IMR-90 (cell line): ENCODE measurements at regions not wholly inside any gene's neighbourhood (a gene's known extent, or its start where the extent isn't known, plus 50 kb on each side); places are given as distances from the start of the nearest gene placed in this dataset.

Source experiments
- ATAC-seq: fragments of 200-7000 bp; cut with Tn5 transposase; 2 replicates; pipeline ENCODE4 v1.9.1; 2020; ENCODE audit warnings: low read depth, mild to moderate bottlenecking, moderate library complexity
- BruUV-seq: library from RNA; stranded (reverse); fragments of 400-500 nt; replicated peaks from 2 replicates; lab custom pipeline; 2021; lab: Mats Ljungman, UMichigan
- CTCF ChIA-PET: fragments of 300-600 bp; formaldehyde crosslinking; extraction: SDS; loops from one replicate; lab custom pipeline; 2021; ENCODE audit warnings: antibody characterized with exemption; lab: Yijun Ruan, JAX
- POLR2A ChIA-PET: fragments of 300-600 bp; sonication (Branson Sonifier 250); formaldehyde crosslinking; loops from one replicate; lab custom pipeline; 2022; ENCODE audit warnings: antibody characterized with exemption; ENCODE audit not compliant: unreplicated experiment; lab: Charles Lee
- DNase-seq: peaks from one replicate; pipeline ENCODE4 v3.0.0; 2013
- H2AFZ ChIP-seq: replicated peaks from 2 replicates; pipeline ENCODE3; 2013; ENCODE audit warnings: low read length, mild to moderate bottlenecking; ENCODE audit not compliant: poor library complexity
- H2AK5ac ChIP-seq: 2 replicates; pipeline ENCODE4 v1.6.1; 2013; ENCODE audit warnings: low read depth, low read length, inconsistent platforms
- H2AK9ac ChIP-seq: replicated peaks from 2 replicates; pipeline ENCODE3; 2013; ENCODE audit warnings: mild to moderate bottlenecking, low read depth, low read length, moderate library complexity; ENCODE audit not compliant: poor library complexity
- H2BK120ac ChIP-seq: 2 replicates; pipeline ENCODE4 v1.6.1; 2013; ENCODE audit warnings: low read depth, low read length, inconsistent platforms
- H2BK15ac ChIP-seq: 3 replicates; pipeline ENCODE4 v1.6.1; 2013; ENCODE audit warnings: low read depth, low read length, inconsistent platforms
- H2BK20ac ChIP-seq: 2 replicates; pipeline ENCODE4 v1.6.1; 2013; ENCODE audit warnings: low read depth, mild to moderate bottlenecking, inconsistent platforms, low read length, moderate library complexity
- H2BK5ac ChIP-seq: 2 replicates; pipeline ENCODE4 v1.6.1; 2013; ENCODE audit warnings: mild to moderate bottlenecking, low read depth, low read length, inconsistent platforms; ENCODE audit not compliant: poor library complexity, severe bottlenecking
- H3K14ac ChIP-seq: replicated peaks from 2 replicates; pipeline ENCODE4 v1.6.1; 2013; ENCODE audit warnings: low read depth, low read length, inconsistent platforms
- H3K18ac ChIP-seq: 2 replicates; pipeline ENCODE4 v1.6.1; 2013; ENCODE audit warnings: low read depth, low read length, control low read depth
- H3K23ac ChIP-seq: 2 replicates; pipeline ENCODE4 v1.6.1; 2013; ENCODE audit warnings: low read depth, low read length, inconsistent platforms
- H3K27ac ChIP-seq: 2 replicates; pipeline ENCODE4 v1.5.1; 2013; ENCODE audit warnings: mild to moderate bottlenecking, control low read depth, low read length; ENCODE audit not compliant: insufficient read depth
- H3K27me3 ChIP-seq: 2 replicates; pipeline ENCODE4 v1.6.1; 2013; ENCODE audit warnings: low read length; ENCODE audit not compliant: control insufficient read depth, insufficient read depth
- H3K36me3 ChIP-seq: 2 replicates; pipeline ENCODE4 v1.6.1; 2013; ENCODE audit warnings: low read length, mixed read lengths; ENCODE audit not compliant: control insufficient read depth, insufficient read depth
- H3K4ac ChIP-seq: 2 replicates; pipeline ENCODE4 v1.6.1; 2013; ENCODE audit warnings: low read depth, low read length, inconsistent platforms
- H3K4me1 ChIP-seq: 2 replicates; pipeline ENCODE4 v1.6.1; 2013; ENCODE audit warnings: low read length, mixed read lengths; ENCODE audit not compliant: control insufficient read depth, insufficient read depth
- H3K4me2 ChIP-seq: 2 replicates; pipeline ENCODE4 v1.6.1; 2013; ENCODE audit warnings: low read depth, mild to moderate bottlenecking, control low read depth, low read length, moderate library complexity
- H3K4me3 ChIP-seq: 2 replicates; pipeline ENCODE4 v1.5.1; 2013; ENCODE audit warnings: low read depth, mild to moderate bottlenecking, control low read depth, low read length, moderate library complexity; ENCODE audit not compliant: insufficient read depth
- H3K56ac ChIP-seq: 2 replicates; pipeline ENCODE4 v1.6.1; 2013; ENCODE audit warnings: low read length, inconsistent platforms; ENCODE audit not compliant: insufficient read depth; ENCODE audit errors: extremely low read depth
- H3K79me1 ChIP-seq, 2 experiments: 2 replicates each; pipeline ENCODE4 v1.6.1; 2013; ENCODE audit warnings: low read length in 2 of 2, inconsistent platforms in 1 of 2, low read depth in 1 of 2
- H3K9ac ChIP-seq: 2 replicates; pipeline ENCODE4 v1.6.1; 2013; ENCODE audit warnings: low read depth, low read length, control low read depth
- H3K9me1 ChIP-seq: 2 replicates; pipeline ENCODE4 v1.6.1; 2013; ENCODE audit warnings: low read length, inconsistent platforms; ENCODE audit not compliant: insufficient read depth
- H3K9me3 ChIP-seq: 2 replicates; pipeline ENCODE4 v1.6.1; 2013; ENCODE audit warnings: low read length; ENCODE audit not compliant: control insufficient read depth, insufficient read depth
- H4K20me1 ChIP-seq: 2 replicates; pipeline ENCODE4 v1.6.1; 2013; ENCODE audit warnings: low read length, inconsistent platforms; ENCODE audit not compliant: insufficient read depth
- H4K5ac ChIP-seq: 2 replicates; pipeline ENCODE4 v1.6.1; 2013; ENCODE audit warnings: mild to moderate bottlenecking, low read depth, low read length, control low read depth
- H4K8ac ChIP-seq, 2 experiments: 2 replicates each; pipeline ENCODE4 v1.6.1; 2013; ENCODE audit warnings: low read depth in 2 of 2, low read length in 2 of 2, control low read depth in 1 of 2, inconsistent platforms in 1 of 2
- H4K91ac ChIP-seq: 2 replicates; pipeline ENCODE4 v1.6.1; 2013; ENCODE audit warnings: low read depth, low read length, inconsistent platforms; ENCODE audit not compliant: insufficient read depth
- CHD1 ChIP-seq: IDR thresholded peaks from 2 replicates; pipeline ENCODE4 v1.6.1; 2012; ENCODE audit warnings: low read depth, low read length, improper control_type of control experiment
- FOS ChIP-seq: fragments of 150-350 bp; IDR thresholded peaks from 2 replicates; pipeline ENCODE4 v1.6.1; 2016; ENCODE audit warnings: low read depth, low read length
- USF2 ChIP-seq: fragments of 150-350 bp; IDR thresholded peaks from 2 replicates; pipeline ENCODE4 v1.6.1; 2017; ENCODE audit warnings: mild to moderate bottlenecking, antibody characterized with exemption, low read length, low read depth
- WGBS, 2 experiments: methylation state at CpG; one replicate each; pipeline versions ENCODE4 v1.1.5 to v1.1.7; 2013; ENCODE audit warnings: missing lambda C conversion rate in 2 of 2; ENCODE audit not compliant: insufficient read length in 1 of 2; ENCODE audit errors: extremely low coverage in 2 of 2; 5-methylcytosine and 5-hydroxymethylcytosine counted together
- dilution Hi-C: fragments of 300-500 bp; cut with HindIII; formaldehyde crosslinking; loops from one replicate; pipeline ENCODE4 v1.14.3; 2018; ENCODE audit warnings: low sequenced_read_pairs; ENCODE audit not compliant: unreplicated experiment
- in situ Hi-C: fragments of 300-500 bp; cut with MboI; formaldehyde crosslinking; loops from 3 replicates; pipeline ENCODE4 v1.14.3; 2019; ENCODE audit warnings: low sequenced_read_pairs, inconsistent platforms, mixed read lengths
- intact Hi-C: fragments of 100-400 bp; cut with micrococcal nuclease; formaldehyde crosslinking; loops from 2 replicates; pipeline ENCODE4 v1.10.0; 2022

- CTCF ChIA-PET: no interaction called here
- no peak overlapping the region for H4K8ac ChIP-seq
- in situ Hi-C loops: no loop called here
Measured at GRCh38 chr5:4258170-4258569, 662.5 kb downstream of the IRX1 start.

More at GRCh38 chr5:4258170-4258569, 662.5 kb downstream of the IRX1 start:
- no peak overlapping the region for H2BK20ac ChIP-seq
- DNase-seq (no peak), ATAC-seq (no peak)
- H2BK120ac ChIP-seq: no peak overlapping the region
- no peak overlapping the region for H4K5ac ChIP-seq
- H2AK5ac ChIP-seq: no peak overlapping the region
- no peak overlapping the region for H3K56ac ChIP-seq
- H2AK9ac ChIP-seq: no peak overlapping the region
- no peak overlapping the region for H3K4ac ChIP-seq
- H3K14ac ChIP-seq: no peak overlapping the region
- no CpG with 5 or more reads among the region's 4 CpGs for WGBS, 2 experiments
- POLR2A ChIA-PET: no interaction called here
- no peaks in the 10 kb centered on the region for H3K79me1 ChIP-seq
- H3K9me3 ChIP-seq: peaks cover 24% of the 10 kb centered on the region
- no peaks in the 10 kb centered on the region for H3K4me1 ChIP-seq
- no peaks in the 10 kb centered on the region for H3K36me3 ChIP-seq
- H3K23ac ChIP-seq: no peak overlapping the region
- H3K27me3 ChIP-seq: no peaks in the 10 kb centered on the region
- no peak overlapping the region for H2BK5ac ChIP-seq
- BruUV-seq: no TSS peak
- H2AFZ ChIP-seq: no peak overlapping the region
- H3K9ac ChIP-seq: no peak overlapping the region
- intact Hi-C loops (no loop called here), dilution Hi-C loops (no loop called here)
- TF ChIP-seq USF2 (no peak), CHD1 (no peak), FOS (no peak)
- no peak overlapping the region for H2BK15ac ChIP-seq
- H3K27ac ChIP-seq: no peak overlapping the region
- H4K91ac ChIP-seq: no peak overlapping the region
- H3K4me3 ChIP-seq: no peak overlapping the region
- H3K18ac ChIP-seq: no peak overlapping the region
- H4K20me1 ChIP-seq: no peaks in the 10 kb centered on the region
- H3K4me2 ChIP-seq: no peak overlapping the region
- H3K9me1 ChIP-seq: no peaks in the 10 kb centered on the region
